Endothelial cell of umbilical vein (primary cell): ENCODE measurements at regions not wholly inside any gene's neighbourhood (a gene's known extent, or its start where the extent isn't known, plus 50 kb on each side); places are given as distances from the start of the nearest gene placed in this dataset.

ENCODE experiments used
- CTCF ChIP-seq, 2 donors: IDR thresholded peaks; 1 replicate in 1 of 2; 2 replicates in 1 of 2; pipeline ENCODE4 v1.5.1; 2011; ENCODE audit warnings: low read length in 2 of 2, mild to moderate bottlenecking in 2 of 2, moderate library complexity in 2 of 2, control low read depth in 1 of 2, inconsistent platforms in 1 of 2, low read depth in 1 of 2; ENCODE audit not compliant: insufficient read depth in 1 of 2; ENCODE audit errors: extremely low read depth in 1 of 2
- EZH2 ChIP-seq: IDR thresholded peaks from 2 replicates; pipeline ENCODE4 v1.6.1; 2012; ENCODE audit warnings: borderline replicate concordance, low read depth, mild to moderate bottlenecking, moderate library complexity, low read length, inconsistent platforms; ENCODE audit not compliant: severe bottlenecking
- FOS ChIP-seq: IDR thresholded peaks from 2 replicates; pipeline ENCODE4 v1.6.1; 2011; ENCODE audit warnings: mild to moderate bottlenecking, low read length, moderate library complexity, borderline replicate concordance; ENCODE audit not compliant: insufficient read depth
- JUN ChIP-seq: IDR thresholded peaks from 2 replicates; pipeline ENCODE4 v1.6.1; 2011; ENCODE audit warnings: borderline replicate concordance, low read depth; ENCODE audit not compliant: insufficient read length, insufficient read depth
- MAX ChIP-seq: IDR thresholded peaks from 2 replicates; pipeline ENCODE4 v1.6.1; 2011; ENCODE audit not compliant: insufficient read depth, insufficient read length
- MYC ChIP-seq: IDR thresholded peaks from one replicate; pipeline ENCODE4 v1.6.1; 2011; ENCODE audit warnings: mild to moderate bottlenecking, low read depth, low read length
- POLR2A ChIP-seq: IDR thresholded peaks from 2 replicates; pipeline ENCODE4 v1.6.1; 2012; ENCODE audit warnings: low read depth, mild to moderate bottlenecking, control low read depth, low read length
- POLR2AphosphoS5 ChIP-seq: IDR thresholded peaks from 2 replicates; pipeline ENCODE4 v1.6.1; 2012; ENCODE audit warnings: low read depth, mild to moderate bottlenecking, control low read depth, low read length, moderate library complexity; ENCODE audit not compliant: insufficient read depth

- no peak for TF ChIP-seq POLR2AphosphoS5
- TF ChIP-seq CTCF (IDR thresholded peaks at IDR 0.05; ENCODE audit: extremely low read depth in 1 of 2, insufficient read depth in 1 of 2, low read depth in 1 of 2, low read length in 2 of 2), result no peak
- no peak for TF ChIP-seq POLR2A
- no peak for TF ChIP-seq EZH2
- TF ChIP-seq FOS, result no peak
- TF ChIP-seq MAX, result no peak
- no peak for TF ChIP-seq MYC
- no peak for TF ChIP-seq JUN
Measured at GRCh38 chr5:153367466-153367865, 123.0 kb upstream of the GRIA1 start.
